ENCODE measurements at regions not wholly inside any gene's neighbourhood (a gene's known extent, or its start where the extent isn't known, plus 50 kb on each side); places are given as distances from the start of the nearest gene placed in this dataset.

DNA sequence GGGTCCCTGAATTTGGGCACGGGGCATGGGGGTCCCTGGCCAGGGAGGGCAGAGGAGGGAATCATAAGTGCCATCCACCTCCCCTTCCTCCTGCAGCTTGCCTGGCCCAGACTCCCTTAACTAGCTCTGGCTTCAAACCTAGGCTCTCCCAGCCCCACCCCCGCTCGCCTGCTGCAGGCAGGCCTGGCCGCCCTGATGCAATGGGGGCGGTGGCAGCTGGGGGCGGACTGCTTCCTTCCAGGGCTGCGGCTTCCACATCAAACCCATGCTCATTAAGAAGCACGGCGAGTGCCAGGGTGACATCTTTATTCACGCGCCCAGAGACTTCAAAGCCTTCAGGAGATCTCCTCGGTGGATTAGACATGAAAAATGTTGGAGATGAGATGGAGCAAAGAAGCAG lies 123.1 kb downstream of the TPRA1 start:
- intact Hi-C loops (cut with DNase I; ENCODE audit: low total_unique reads) = no loop called here
- Histone ChIP-seq H3K4me1 (no peaks in the 10 kb centered on the region), H3K27ac (no peak overlapping the region), H3K36me3 (no peaks in the 10 kb centered on the region), H3K9me3 (no peaks in the 10 kb centered on the region), H3K4me3 (no peak overlapping the region), H3K27me3 (no peaks in the 10 kb centered on the region)
- no peak for TF ChIP-seq POLR2A (IDR thresholded peaks at IDR 0.05)
- TF ChIP-seq CTCF (IDR thresholded peaks at IDR 0.05) = no peak
- DNase-seq = no peak

DNA sequence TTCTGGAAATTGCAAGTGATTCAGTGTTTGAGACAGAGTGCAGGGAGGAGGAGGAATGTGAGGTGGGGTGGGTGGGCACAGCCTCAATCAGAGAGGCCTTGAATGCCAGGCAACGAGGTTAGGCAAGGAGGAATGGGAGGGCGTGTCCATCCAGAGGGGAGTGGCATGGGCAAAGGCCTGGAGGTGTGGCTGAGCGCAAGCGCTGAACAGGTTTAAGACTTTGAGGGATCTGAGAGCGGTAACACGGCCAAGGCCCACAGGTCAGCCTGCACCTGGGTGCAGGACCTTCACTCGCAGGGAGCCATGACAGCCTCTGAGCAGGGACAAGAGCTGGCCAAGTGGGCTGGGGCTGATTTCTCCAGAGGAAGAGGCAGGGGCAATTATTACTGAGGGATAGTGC lies 125.9 kb downstream of the TPRA1 start:
- no peak for TF ChIP-seq CTCF (IDR thresholded peaks at IDR 0.05)
- TF ChIP-seq POLR2A (IDR thresholded peaks at IDR 0.05) = no peak
- Histone ChIP-seq H3K4me1 (no peaks in the 10 kb centered on the region), H3K27ac (no peak overlapping the region), H3K4me3 (no peak overlapping the region), H3K36me3 (no peaks in the 10 kb centered on the region), H3K9me3 (no peaks in the 10 kb centered on the region), H3K27me3 (no peaks in the 10 kb centered on the region)
- DNase-seq = no peak
- intact Hi-C loops (cut with DNase I; ENCODE audit: low total_unique reads) = no loop called here

GRCh38 chr3:127462111-127462655 lies 128.3 kb downstream of the TPRA1 start:
- no peaks in the 10 kb centered on the region for H3K9me3 ChIP-seq
- no peak for DNase-seq
- no peak overlapping the region for H3K4me3 ChIP-seq
- no peak for TF ChIP-seq POLR2A (IDR thresholded peaks at IDR 0.05)
- no peak for TF ChIP-seq CTCF (IDR thresholded peaks at IDR 0.05)
- peaks cover 0 to 2% of the 10 kb centered on the region in 2 donors for H3K4me1 ChIP-seq
- H3K36me3 ChIP-seq = no peaks in the 10 kb centered on the region
- intact Hi-C loops (cut with DNase I; ENCODE audit: low total_unique reads) = no loop called here
- no peak overlapping the region for H3K27ac ChIP-seq
- H3K27me3 ChIP-seq = peaks cover 0 to 4% of the 10 kb centered on the region in 2 donors

DNA sequence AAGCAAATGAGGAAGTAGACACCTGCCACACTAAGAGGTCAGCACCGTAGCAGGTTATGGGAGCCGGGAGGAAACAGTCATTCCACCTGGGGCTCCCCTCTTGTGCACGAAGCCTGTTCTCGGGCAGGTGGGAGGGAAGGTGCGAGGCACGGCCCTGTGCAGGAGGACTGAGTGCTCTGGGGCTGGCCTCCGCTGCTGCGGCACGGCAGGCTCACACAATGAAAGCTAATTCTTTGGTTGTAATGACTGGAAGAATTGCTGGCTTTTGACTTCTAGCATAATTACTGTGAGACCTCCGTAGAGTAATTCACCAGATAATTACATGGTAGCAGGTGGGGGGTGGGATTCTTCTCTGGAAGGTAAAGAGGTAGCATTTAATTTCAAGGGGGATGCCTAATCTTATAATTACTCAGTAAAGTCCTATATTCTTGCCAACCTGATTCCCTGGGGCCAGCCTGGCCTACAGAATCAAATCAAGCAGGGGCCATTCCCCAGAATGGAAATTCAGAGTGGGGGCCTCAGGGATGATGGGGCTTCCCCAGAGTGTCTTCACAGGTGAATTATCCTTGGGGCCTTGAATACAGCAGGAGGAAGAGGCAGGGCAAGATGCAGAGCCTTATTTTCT lies 129.1 kb downstream of the TPRA1 start:
- DNase-seq = no peak
- no peaks in the 10 kb centered on the region for H3K36me3 ChIP-seq
- H3K4me1 ChIP-seq = peaks cover 0 to 7% of the 10 kb centered on the region in 2 donors
- no peak for TF ChIP-seq POLR2A (IDR thresholded peaks at IDR 0.05)
- no peak for TF ChIP-seq CTCF (IDR thresholded peaks at IDR 0.05)
- H3K27me3 ChIP-seq = peaks cover 4 to 6% of the 10 kb centered on the region in 2 donors
- H3K9me3 ChIP-seq = no peaks in the 10 kb centered on the region
- H3K27ac ChIP-seq = no peak overlapping the region
- H3K4me3 ChIP-seq = no peak overlapping the region
- intact Hi-C loops (cut with DNase I; ENCODE audit: low total_unique reads) = no loop called here

DNA sequence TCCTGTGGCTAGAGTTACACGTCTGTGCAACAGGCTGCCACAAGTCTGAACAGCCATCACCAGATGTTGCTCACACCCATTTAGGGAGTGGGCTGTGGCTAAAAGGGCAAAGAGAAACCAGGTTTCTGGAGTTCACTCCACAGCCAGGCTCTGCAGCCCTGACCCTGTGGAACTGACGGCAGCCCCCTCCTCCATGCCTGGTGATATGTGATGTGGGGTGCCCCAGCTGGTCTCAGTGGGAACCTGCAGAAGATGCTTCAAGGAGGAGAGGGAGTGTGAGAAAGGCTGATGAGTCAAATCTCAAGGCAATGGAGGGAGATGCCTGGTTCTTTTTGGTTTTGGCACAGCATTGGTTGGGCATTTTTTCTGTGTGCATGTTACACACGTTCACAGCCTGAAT lies 130.6 kb downstream of the TPRA1 start:
- Histone ChIP-seq H3K9me3 (no peaks in the 10 kb centered on the region), H3K27me3 (peaks cover 4 to 6% of the 10 kb centered on the region in 2 donors), H3K4me3 (no peak overlapping the region), H3K36me3 (no peaks in the 10 kb centered on the region), H3K4me1 (peaks cover 0 to 16% of the 10 kb centered on the region in 2 donors), H3K27ac (no peak overlapping the region)
- intact Hi-C loops (cut with DNase I; ENCODE audit: low total_unique reads) = no loop called here
- no peak for DNase-seq
- TF ChIP-seq POLR2A (IDR thresholded peaks at IDR 0.05) (no peak), CTCF (IDR thresholded peaks at IDR 0.05) (no peak)

All from uterus (tissue), 3 donors.